ES-I3 (cell line): ENCODE measurements at regions not wholly inside any gene's neighbourhood (a gene's known extent, or its start where the extent isn't known, plus 50 kb on each side); places are given as distances from the start of the nearest gene placed in this dataset.

ENCODE experiments used
- H3K36me3 ChIP-seq: 2 replicates; pipeline ENCODE4 v1.6.1; 2013; ENCODE audit warnings: mild to moderate bottlenecking, low read length, control low read depth, moderate library complexity; ENCODE audit not compliant: insufficient read depth
- H3K4me1 ChIP-seq: 2 replicates; pipeline ENCODE4 v1.6.1; 2013; ENCODE audit warnings: mild to moderate bottlenecking, control low read depth, low read length; ENCODE audit not compliant: insufficient read depth
- H3K9ac ChIP-seq: 2 replicates; pipeline ENCODE4 v1.6.1; 2013; ENCODE audit warnings: low read depth, mild to moderate bottlenecking, low read length, moderate library complexity
- H3K9me3 ChIP-seq: 2 replicates; pipeline ENCODE4 v1.6.1; 2013; ENCODE audit warnings: mild to moderate bottlenecking, low read length, moderate library complexity; ENCODE audit not compliant: control insufficient read depth, insufficient read depth

DNA sequence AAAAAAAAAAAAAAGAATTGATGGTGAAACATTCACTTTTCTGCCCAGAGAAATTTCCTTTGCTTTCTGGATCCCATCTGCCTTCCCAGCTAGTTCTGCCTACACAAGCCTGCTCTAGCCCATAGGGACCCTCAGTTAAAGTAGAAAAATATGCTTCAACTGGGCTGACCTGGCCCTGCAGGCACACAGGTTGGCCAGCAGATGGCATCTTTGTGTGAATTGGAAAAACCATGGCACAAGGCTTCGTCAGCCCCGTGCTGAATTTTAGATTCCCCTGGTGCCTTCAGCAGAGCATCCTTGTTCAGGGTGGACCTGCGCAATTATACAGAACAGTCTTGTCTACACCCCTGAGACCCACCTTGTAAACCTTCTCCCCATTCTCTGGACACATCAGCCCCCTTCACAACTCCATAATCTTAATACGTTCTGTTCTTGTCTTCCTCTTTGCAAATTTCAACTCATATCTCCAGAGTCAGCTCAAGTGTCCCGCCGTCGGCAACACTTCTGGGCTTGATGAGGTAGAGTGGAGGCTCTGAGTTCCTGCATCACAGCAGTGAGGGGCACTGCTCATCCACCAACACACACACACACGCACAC is 114.5 kb downstream of the INSIG2 start:
- Histone ChIP-seq H3K4me1 (no peaks in the 10 kb centered on the region), H3K9ac (no peak overlapping the region), H3K9me3 (no peaks in the 10 kb centered on the region), H3K36me3 (no peaks in the 10 kb centered on the region)

DNA sequence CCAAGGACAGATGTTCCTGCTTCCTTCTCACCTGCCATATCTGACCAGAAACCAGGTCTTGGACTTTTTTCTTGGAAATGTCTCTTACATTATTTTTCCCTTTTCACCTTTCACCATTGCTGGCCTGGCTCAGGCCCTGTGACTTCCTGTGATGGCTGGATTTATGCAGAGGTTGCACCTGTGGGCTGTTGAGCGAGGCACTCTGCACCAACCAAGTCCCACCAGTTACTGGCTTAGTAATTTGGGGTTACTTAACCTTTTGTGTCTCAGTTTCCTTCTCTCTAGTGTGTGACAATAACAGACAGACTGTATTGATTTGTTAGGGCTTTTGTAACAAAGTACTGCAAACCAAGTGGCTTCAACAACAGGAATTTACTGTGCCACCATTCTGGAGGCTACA is 110.0 kb downstream of the INSIG2 start:
- Histone ChIP-seq H3K9me3 (no peaks in the 10 kb centered on the region), H3K36me3 (no peaks in the 10 kb centered on the region), H3K9ac (no peak overlapping the region), H3K4me1 (no peaks in the 10 kb centered on the region)

DNA sequence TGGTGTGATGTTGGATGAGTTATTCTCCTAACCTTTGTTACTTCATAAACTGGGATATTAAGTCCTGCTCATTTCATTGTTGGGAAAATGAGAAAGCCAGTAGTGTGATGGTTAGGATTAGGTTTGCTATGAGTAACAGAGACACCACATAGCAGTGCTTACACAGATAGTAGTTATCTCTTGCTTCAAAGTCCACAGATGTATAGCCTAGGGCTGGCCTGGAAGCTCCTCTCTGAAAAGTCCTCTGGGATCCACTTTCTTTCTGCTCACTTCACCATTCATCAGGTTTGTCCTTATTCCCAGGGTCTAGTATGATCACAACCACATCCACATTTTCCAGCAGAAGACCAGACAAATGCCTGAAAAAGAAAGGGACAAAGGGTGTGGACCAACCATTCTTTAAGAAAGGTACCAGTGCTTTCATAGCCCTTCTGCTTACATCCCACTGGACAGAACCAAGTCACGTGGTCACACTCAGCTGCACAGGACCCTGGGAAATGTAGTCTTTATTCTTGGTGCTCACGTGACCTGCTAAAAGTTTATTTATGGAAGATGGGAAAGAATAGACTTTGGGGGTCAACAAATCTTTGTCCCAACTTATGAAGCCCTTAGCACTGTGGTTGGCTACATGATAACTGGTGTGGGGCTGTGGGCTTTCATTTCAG is 108.9 kb downstream of the INSIG2 start:
- no peaks in the 10 kb centered on the region for H3K9me3 ChIP-seq

DNA sequence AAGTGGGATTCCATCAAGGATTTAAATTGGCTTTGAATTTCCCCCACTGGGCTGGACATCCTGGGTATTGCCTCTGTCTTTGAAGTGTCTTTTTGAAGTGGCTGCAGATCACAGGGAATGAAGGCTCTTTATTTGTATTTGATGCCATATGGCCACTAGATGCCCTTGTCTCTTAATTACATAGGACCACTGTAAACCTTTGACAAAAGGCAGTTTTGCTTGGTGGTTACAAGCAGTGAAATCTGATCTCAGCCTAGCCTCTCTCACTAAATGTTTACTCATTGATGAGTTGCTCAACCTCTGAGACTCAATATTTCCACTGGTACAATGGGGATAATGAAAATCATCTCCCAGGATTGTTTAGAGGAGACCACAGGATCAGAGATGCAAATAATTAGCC is 102.2 kb downstream of the INSIG2 start:
- Histone ChIP-seq H3K36me3 (no peaks in the 10 kb centered on the region), H3K9me3 (no peaks in the 10 kb centered on the region), H3K4me1 (0 out of 2 replicates have a peak, but pooled peaks cover 8% of the 10 kb centered on the region)

More for the DNA sequence above, 108.9 kb downstream of the INSIG2 start:
- no peaks in the 10 kb centered on the region for H3K4me1 ChIP-seq
- H3K9ac ChIP-seq = no peak overlapping the region
- H3K36me3 ChIP-seq = no peaks in the 10 kb centered on the region

DNA sequence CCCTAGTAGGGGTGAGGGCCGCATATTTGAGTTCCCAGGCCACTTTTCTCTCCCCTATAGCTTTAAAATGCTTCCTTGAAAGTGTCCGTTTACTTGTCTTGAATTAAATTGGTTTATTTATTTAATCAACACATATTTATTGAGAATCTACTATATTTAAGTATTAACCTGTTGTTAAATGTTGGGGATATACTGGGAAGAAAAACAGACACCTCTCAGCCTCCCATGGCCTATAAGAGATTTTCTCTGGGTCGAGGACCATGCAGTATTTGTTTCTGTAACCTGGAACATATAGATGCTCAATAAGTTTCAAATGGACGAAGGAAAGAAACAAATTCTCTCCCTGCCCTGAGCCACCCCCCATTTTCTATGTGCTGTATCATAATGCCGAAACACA is 98.6 kb downstream of the INSIG2 start:
- Histone ChIP-seq H3K9ac (peak overlapping the region; percentile 86), H3K36me3 (no peaks in the 10 kb centered on the region), H3K4me1 (0 out of 2 replicates have a peak, but pooled peaks cover 8% of the 10 kb centered on the region), H3K9me3 (no peaks in the 10 kb centered on the region)

More for the DNA sequence above, 102.2 kb downstream of the INSIG2 start:
- H3K9ac ChIP-seq = no peak overlapping the region

DNA sequence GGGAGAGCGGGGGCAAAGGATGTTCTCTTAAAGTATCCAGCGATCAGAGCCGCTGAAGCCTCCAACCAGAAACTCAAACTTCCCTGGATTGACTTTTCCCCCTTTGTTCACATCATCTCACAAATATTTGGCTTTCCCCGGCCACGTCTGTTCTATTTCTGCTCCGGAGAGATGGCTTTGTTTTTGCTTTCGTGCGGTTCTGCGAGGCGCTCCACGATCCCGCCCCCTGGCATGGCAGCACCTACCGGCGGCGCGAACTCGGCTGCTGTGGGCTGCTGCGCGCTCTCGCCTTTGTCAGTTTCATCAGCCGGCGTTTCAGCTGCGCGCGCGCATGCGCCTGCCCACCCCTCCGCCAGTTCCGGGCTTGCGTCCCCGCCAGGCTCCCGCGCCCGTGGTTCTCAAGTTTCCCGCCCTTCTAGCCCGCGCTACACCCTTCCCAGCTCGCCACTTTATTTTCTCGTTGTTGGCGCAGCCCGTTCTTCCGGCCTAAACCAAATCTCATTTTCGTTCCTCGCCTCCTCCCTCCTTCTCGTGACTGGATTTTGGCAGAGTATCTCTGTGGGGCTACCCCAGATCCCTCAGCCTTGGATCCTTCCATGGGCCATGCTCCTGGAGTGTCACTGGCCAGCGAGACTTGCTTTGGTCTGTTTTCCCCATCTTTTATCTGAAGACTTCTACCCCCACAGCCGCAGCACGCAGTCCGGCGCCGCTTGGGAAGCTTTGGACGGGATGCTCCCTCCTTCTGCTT is 98.0 kb downstream of the INSIG2 start:
- H3K9me3 ChIP-seq = no peaks in the 10 kb centered on the region
- H3K9ac ChIP-seq = peak overlapping the region; percentile 86
- 0 out of 2 replicates have a peak, but pooled peaks cover 8% of the 10 kb centered on the region for H3K4me1 ChIP-seq
- H3K36me3 ChIP-seq = no peaks in the 10 kb centered on the region

DNA sequence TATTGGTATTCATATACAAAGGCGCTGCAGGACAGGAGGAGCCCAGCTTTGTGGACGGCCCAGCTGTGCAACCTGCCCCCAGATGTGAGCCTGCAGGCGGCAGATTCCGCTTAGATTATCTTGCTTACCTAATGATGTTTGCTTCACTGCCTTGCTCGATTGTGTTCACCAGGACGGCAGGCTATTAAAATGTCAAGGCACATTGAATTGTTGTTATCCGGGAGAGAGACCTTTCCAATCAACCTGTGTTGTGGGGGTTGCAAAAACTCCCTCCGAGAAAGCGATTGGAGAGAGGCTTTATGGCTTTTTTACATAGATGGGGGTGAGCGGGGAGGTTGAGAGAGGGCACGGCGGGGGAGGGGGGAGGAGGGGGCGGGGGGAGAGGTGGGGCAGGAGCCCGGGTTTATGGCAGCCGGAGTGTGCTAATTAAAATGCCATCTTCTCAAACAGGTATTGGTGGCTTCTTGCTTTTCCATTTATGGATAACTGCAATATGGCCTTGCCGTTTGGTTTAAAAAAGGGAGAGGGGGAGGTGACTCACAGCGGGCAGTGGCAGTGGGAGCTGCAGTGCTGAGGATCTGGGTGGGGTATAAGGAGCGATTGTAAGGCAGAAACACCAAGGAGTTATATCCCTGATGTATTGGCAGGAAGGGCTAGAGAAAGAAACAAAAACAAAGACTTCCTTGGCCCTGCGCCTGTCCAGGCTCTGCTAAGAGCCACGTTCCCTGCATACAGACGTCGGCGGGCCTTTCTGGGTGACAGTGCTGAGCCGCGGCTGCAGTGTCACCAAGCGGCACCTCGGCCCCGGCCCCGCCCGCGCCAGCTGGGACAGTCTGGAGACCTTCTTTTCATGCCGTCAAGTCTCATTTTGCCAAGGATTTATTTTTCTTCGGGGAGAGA is 97.2 kb downstream of the INSIG2 start:
- H3K9me3 ChIP-seq = no peaks in the 10 kb centered on the region
- H3K36me3 ChIP-seq = no peaks in the 10 kb centered on the region
- peak overlapping the region; percentile 86 for H3K9ac ChIP-seq
- H3K4me1 ChIP-seq = 0 out of 2 replicates have a peak, but pooled peaks cover 8% of the 10 kb centered on the region

DNA sequence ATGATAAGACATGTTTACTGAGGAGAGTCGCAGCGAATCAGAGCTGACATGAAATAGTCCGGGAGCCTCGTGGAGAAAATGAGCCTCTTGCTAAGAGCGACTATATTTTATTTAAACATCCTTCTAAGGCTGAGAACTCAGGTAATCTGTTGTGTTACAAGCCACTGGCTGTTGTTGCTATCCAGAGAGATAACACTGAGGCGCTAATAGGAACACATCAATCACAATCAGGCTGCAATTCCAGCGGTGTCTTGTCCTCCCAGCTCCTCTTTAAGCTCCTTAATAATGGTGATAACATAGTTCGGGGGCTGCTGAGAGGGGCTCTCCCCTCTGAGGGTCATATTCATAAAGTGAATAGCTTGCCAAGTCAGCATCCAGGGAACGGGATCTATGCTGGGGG is 95.1 kb downstream of the INSIG2 start:
- Histone ChIP-seq H3K9ac (no peak overlapping the region), H3K9me3 (no peaks in the 10 kb centered on the region), H3K36me3 (no peaks in the 10 kb centered on the region), H3K4me1 (0 out of 2 replicates have a peak, but pooled peaks cover under 1% of the 10 kb centered on the region)

DNA sequence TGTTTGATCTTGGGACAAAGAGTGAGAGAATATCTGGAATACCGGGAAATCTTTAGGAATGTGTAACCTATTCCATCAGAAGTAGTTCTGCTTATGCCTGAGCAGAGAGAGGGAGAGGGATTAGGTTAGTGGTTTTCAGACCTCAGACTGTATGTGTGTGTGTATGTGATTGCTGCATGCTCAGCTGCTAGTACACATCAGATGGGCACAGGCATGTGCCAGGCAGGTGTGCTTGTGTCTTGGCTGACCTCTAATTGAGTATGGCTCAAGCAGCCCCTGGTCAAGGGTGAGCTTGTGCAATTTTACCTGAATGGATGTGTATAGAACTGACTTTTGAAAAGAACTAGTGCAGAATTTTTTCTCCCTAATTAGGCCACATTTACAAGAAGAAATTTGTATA is 91.2 kb downstream of the INSIG2 start:
- Histone ChIP-seq H3K36me3 (no peaks in the 10 kb centered on the region), H3K9ac (no peak overlapping the region), H3K4me1 (peaks cover 7% of the 10 kb centered on the region; the same call in 1 of the 2 replicates), H3K9me3 (no peaks in the 10 kb centered on the region)

DNA sequence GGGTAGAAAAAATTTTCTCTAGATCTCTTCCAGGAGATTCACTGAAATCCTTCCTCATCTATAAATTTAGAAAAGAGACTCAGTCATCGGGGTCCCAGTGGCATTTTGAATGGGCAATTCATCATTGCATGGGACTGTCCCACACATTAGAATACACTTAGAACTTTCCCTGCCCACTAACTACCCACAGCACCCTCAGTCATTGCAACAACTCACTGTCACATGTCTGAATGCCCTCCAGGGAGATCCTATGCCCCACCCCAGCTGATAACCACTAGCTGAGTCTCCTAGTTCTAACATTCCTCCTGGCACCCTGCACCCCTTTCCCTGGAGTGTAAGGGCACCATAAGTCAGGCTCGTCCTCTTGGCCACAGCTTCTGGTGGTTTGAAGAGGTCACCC is 89.6 kb downstream of the INSIG2 start:
- H3K9me3 ChIP-seq = no peaks in the 10 kb centered on the region
- H3K36me3 ChIP-seq = no peaks in the 10 kb centered on the region
- no peak overlapping the region for H3K9ac ChIP-seq
- H3K4me1 ChIP-seq = peaks cover 7% of the 10 kb centered on the region; the same call in 1 of the 2 replicates

DNA sequence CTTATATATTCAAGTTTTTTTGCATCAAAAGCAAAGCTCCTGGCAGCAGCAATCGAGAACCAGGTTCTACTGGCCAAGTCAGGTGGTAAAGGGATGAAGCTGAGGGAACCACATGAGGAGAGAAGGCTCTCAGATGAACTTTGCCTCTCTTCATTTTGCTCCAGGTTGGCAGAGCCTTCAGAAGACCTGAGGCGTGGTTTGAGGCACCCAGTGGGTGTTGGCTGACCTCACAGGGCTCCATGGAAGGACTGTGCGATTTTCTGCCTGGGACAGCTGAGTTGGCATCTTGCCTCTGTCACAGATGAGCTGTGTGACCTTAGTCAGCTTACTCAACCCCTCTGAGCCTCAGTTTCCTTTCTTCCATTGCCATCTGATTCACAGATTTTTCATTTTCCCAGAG is 89.0 kb downstream of the INSIG2 start:
- Histone ChIP-seq H3K4me1 (peaks cover 7% of the 10 kb centered on the region; the same call in 1 of the 2 replicates), H3K9ac (no peak overlapping the region), H3K36me3 (no peaks in the 10 kb centered on the region), H3K9me3 (no peaks in the 10 kb centered on the region)

DNA sequence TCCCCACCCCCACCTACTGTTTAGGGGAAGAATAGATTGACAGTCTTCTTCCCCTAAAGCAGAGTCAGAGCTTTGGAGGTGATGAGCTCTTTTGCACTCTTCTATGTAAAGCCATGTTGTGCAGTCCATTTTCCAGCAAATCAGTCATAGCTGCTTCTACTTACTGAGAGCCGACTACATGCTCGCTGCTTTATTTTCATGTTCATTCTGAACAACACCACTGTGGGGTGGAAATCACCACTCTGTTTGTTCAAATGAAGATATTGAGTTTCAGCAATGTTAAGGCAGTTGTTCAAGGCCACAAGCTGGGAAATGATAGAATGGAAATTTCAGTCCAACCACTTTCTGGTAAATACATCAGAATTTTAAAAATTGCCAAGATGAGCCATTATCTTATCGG is 88.3 kb downstream of the INSIG2 start:
- Histone ChIP-seq H3K36me3 (no peaks in the 10 kb centered on the region), H3K9me3 (no peaks in the 10 kb centered on the region), H3K4me1 (peaks cover 7% of the 10 kb centered on the region; the same call in 1 of the 2 replicates)

DNA sequence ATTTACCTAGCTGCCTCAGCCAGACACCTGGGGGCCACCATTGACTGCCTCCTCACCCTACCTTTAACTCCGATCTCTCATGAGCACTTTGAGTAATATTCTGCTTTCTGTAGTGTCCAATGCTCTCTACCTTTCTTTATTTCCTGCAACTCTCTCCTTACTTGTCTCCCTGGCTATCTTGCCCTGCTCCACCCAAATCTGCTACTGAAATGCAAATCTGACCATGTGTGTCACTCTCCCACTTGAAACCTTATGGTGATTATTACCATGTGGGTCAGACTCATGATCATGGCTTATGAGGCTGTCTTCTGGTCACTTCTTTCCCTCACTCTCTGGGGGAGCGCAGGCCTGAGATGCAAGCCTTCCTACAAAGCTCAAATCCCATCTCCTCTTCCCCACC is 83.3 kb downstream of the INSIG2 start:
- H3K9me3 ChIP-seq = no peaks in the 10 kb centered on the region
- H3K4me1 ChIP-seq = peaks cover 10% of the 10 kb centered on the region

More for the DNA sequence above, 88.3 kb downstream of the INSIG2 start:
- no peak overlapping the region for H3K9ac ChIP-seq

More for the DNA sequence above, 83.3 kb downstream of the INSIG2 start:
- no peaks in the 10 kb centered on the region for H3K36me3 ChIP-seq
- no peak overlapping the region for H3K9ac ChIP-seq
